ENCODE measurements at regions not wholly inside any gene's neighbourhood (a gene's known extent, or its start where the extent isn't known, plus 50 kb on each side); places are given as distances from the start of the nearest gene placed in this dataset.

DNA sequence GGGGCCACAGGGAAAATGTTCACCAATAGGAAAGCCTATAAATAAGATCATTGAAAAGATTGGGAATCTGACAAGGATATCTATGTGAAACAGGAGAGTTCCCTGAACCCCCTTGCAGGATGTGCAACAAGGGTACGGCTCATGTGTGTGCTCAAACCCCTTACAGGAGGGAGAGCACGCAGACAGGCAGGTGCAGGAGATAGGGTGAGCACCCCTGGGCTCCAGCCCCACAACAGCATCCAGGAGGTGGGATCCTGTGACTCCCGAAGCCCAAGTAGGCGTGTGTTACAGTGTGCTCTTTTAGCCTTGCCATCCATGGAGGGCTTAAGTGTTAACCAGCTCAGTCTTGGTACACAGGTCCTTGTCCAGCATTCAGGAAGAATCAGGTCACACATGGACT, 204.2 kb downstream of the BMP7 start:
- H3K4me1 ChIP-seq (ENCODE audit: control insufficient read depth, insufficient read depth, low read length), result no peaks in the 10 kb centered on the region
- no peaks in the 10 kb centered on the region for H3K9me3 ChIP-seq (replicated peaks; ENCODE audit: control insufficient read depth, insufficient read depth, low read length)
- intact Hi-C loops (cut with micrococcal nuclease; ENCODE audit: unreplicated experiment), result no loop called here
- ChIA-PET RAD21 (ENCODE audit: unreplicated experiment) (no interaction called here), POLR2A (interaction anchor here (0.6 to 0.7 kb wide), 2 partner anchors 511 to 689 kb away, joined by 4 to 7 read pairs; no protein-coding TSS in a partner anchor), SMC1A (ENCODE audit: uncharacterized antibody, unreplicated experiment) (interaction anchor here (1.4 kb wide), 1 partner anchor 512 kb away, joined by 5 read pairs; no protein-coding TSS in a partner anchor), CTCF (interaction anchor here (1.1 kb wide), 1 partner anchor 512 kb away, joined by 3 read pairs; no protein-coding TSS in a partner anchor)
- no peak overlapping the region for H3K4me3 ChIP-seq
- no peak overlapping the region for H3K9ac ChIP-seq (ENCODE audit: control insufficient read depth, insufficient read depth, low read length)
- peaks cover 0 to 3% of the 10 kb centered on the region in 2 experiments; a peak in 3 of 4 replicates for H3K27me3 ChIP-seq (replicated peaks in 1 of 2; ENCODE audit: control insufficient read depth in 2 of 2, insufficient read depth in 2 of 2, low read length in 1 of 2)
- no peak overlapping the region for H3K27ac ChIP-seq (ENCODE audit: control insufficient read depth, insufficient read depth)
- FAIRE-seq (no peak), DNase-seq (ENCODE audit: low read depth, low spot score) (no peak), ATAC-seq (no peak)
- no peaks in the 10 kb centered on the region for H4K20me1 ChIP-seq (ENCODE audit: control insufficient read depth, insufficient read depth)
- H3K4me2 ChIP-seq (ENCODE audit: control insufficient read depth, insufficient read depth), result no peak overlapping the region
- H3K36me3 ChIP-seq (ENCODE audit: control insufficient read depth in 2 of 2, insufficient read depth in 2 of 2, low read length in 1 of 2), result no peaks in the 10 kb centered on the region
- WGBS (ENCODE audit: insufficient coverage, insufficient replicate concordance, low lambda C conversion rate, missing lambda C conversion rate), result 0% methylated on average over 4 of the region's 4 CpGs
- no peaks in the 10 kb centered on the region for H3K79me2 ChIP-seq (ENCODE audit: control insufficient read depth, insufficient read depth, low read length)
- H2AFZ ChIP-seq (ENCODE audit: control insufficient read depth, low read depth, low read length), result no peak overlapping the region
- no TSS peak for BruUV-seq (replicated peaks)
- in situ Hi-C loops (cut with MboI), result no loop called here
- TF ChIP-seq, protein P1, sequence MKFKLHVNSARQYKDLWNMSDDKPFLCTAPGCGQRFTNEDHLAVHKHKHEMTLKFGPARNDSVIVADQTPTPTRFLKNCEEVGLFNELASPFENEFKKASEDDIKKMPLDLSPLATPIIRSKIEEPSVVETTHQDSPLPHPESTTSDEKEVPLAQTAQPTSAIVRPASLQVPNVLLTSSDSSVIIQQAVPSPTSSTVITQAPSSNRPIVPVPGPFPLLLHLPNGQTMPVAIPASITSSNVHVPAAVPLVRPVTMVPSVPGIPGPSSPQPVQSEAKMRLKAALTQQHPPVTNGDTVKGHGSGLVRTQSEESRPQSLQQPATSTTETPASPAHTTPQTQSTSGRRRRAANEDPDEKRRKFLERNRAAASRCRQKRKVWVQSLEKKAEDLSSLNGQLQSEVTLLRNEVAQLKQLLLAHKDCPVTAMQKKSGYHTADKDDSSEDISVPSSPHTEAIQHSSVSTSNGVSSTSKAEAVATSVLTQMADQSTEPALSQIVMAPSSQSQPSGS (IDR thresholded peaks at IDR 0.05; ENCODE audit: low read length), result no peak
- TF ChIP-seq NR2C2 (IDR thresholded peaks at IDR 0.05; ENCODE audit: borderline replicate concordance, control insufficient read depth, insufficient read length, low read depth) (no peak), ZNF274 (IDR thresholded peaks at IDR 0.05; ENCODE audit: insufficient read depth, insufficient read length) (no peak), JUND (IDR thresholded peaks at IDR 0.05; ENCODE audit: low read depth, low read length) (no peak), SREBF2 (IDR thresholded peaks at IDR 0.05; ENCODE audit: low read length) (no peak), HDAC2 (IDR thresholded peaks at IDR 0.05) (no peak), ASH2L (IDR thresholded peaks at IDR 0.05; ENCODE audit: borderline replicate concordance, low read depth) (no peak), MXI1 (IDR thresholded peaks at IDR 0.05; ENCODE audit: low read depth, low read length) (no peak)
- TF ChIP-seq, protein P2, sequence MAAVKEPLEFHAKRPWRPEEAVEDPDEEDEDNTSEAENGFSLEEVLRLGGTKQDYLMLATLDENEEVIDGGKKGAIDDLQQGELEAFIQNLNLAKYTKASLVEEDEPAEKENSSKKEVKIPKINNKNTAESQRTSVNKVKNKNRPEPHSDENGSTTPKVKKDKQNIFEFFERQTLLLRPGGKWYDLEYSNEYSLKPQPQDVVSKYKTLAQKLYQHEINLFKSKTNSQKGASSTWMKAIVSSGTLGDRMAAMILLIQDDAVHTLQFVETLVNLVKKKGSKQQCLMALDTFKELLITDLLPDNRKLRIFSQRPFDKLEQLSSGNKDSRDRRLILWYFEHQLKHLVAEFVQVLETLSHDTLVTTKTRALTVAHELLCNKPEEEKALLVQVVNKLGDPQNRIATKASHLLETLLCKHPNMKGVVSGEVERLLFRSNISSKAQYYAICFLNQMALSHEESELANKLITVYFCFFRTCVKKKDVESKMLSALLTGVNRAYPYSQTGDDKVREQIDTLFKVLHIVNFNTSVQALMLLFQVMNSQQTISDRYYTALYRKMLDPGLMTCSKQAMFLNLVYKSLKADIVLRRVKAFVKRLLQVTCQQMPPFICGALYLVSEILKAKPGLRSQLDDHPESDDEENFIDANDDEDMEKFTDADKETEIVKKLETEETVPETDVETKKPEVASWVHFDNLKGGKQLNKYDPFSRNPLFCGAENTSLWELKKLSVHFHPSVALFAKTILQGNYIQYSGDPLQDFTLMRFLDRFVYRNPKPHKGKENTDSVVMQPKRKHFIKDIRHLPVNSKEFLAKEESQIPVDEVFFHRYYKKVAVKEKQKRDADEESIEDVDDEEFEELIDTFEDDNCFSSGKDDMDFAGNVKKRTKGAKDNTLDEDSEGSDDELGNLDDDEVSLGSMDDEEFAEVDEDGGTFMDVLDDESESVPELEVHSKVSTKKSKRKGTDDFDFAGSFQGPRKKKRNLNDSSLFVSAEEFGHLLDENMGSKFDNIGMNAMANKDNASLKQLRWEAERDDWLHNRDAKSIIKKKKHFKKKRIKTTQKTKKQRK (IDR thresholded peaks at IDR 0.05; ENCODE audit: low read depth, low read length), result no peak
- TF ChIP-seq, protein P3, sequence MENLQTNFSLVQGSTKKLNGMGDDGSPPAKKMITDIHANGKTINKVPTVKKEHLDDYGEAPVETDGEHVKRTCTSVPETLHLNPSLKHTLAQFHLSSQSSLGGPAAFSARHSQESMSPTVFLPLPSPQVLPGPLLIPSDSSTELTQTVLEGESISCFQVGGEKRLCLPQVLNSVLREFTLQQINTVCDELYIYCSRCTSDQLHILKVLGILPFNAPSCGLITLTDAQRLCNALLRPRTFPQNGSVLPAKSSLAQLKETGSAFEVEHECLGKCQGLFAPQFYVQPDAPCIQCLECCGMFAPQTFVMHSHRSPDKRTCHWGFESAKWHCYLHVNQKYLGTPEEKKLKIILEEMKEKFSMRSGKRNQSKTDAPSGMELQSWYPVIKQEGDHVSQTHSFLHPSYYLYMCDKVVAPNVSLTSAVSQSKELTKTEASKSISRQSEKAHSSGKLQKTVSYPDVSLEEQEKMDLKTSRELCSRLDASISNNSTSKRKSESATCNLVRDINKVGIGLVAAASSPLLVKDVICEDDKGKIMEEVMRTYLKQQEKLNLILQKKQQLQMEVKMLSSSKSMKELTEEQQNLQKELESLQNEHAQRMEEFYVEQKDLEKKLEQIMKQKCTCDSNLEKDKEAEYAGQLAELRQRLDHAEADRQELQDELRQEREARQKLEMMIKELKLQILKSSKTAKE (IDR thresholded peaks at IDR 0.05; ENCODE audit: low read depth, poor library complexity, severe bottlenecking), result no peak
- TF ChIP-seq, protein P4, sequence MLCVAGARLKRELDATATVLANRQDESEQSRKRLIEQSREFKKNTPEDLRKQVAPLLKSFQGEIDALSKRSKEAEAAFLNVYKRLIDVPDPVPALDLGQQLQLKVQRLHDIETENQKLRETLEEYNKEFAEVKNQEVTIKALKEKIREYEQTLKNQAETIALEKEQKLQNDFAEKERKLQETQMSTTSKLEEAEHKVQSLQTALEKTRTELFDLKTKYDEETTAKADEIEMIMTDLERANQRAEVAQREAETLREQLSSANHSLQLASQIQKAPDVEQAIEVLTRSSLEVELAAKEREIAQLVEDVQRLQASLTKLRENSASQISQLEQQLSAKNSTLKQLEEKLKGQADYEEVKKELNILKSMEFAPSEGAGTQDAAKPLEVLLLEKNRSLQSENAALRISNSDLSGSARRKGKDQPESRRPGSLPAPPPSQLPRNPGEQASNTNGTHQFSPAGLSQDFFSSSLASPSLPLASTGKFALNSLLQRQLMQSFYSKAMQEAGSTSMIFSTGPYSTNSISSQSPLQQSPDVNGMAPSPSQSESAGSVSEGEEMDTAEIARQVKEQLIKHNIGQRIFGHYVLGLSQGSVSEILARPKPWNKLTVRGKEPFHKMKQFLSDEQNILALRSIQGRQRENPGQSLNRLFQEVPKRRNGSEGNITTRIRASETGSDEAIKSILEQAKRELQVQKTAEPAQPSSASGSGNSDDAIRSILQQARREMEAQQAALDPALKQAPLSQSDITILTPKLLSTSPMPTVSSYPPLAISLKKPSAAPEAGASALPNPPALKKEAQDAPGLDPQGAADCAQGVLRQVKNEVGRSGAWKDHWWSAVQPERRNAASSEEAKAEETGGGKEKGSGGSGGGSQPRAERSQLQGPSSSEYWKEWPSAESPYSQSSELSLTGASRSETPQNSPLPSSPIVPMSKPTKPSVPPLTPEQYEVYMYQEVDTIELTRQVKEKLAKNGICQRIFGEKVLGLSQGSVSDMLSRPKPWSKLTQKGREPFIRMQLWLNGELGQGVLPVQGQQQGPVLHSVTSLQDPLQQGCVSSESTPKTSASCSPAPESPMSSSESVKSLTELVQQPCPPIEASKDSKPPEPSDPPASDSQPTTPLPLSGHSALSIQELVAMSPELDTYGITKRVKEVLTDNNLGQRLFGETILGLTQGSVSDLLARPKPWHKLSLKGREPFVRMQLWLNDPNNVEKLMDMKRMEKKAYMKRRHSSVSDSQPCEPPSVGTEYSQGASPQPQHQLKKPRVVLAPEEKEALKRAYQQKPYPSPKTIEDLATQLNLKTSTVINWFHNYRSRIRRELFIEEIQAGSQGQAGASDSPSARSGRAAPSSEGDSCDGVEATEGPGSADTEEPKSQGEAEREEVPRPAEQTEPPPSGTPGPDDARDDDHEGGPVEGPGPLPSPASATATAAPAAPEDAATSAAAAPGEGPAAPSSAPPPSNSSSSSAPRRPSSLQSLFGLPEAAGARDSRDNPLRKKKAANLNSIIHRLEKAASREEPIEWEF (IDR thresholded peaks at IDR 0.05; ENCODE audit: insufficient replicate concordance, low read depth, low read length), result no peak
